ENCODE measurements at regions not wholly inside any gene's neighbourhood (a gene's known extent, or its start where the extent isn't known, plus 50 kb on each side); places are given as distances from the start of the nearest gene placed in this dataset.
A peak's percentile ranks its signal among the peaks of the same experiment; 100 is the strongest.

GRCh38 chr2:53450923-53451322 lies 316.7 kb upstream of the CHAC2 start:
- peak in 2 of 4 donors; percentile 51 to 52 for ATAC-seq
- H3K4me3 ChIP-seq, result no peak overlapping the region
- TF ChIP-seq, protein P1, sequence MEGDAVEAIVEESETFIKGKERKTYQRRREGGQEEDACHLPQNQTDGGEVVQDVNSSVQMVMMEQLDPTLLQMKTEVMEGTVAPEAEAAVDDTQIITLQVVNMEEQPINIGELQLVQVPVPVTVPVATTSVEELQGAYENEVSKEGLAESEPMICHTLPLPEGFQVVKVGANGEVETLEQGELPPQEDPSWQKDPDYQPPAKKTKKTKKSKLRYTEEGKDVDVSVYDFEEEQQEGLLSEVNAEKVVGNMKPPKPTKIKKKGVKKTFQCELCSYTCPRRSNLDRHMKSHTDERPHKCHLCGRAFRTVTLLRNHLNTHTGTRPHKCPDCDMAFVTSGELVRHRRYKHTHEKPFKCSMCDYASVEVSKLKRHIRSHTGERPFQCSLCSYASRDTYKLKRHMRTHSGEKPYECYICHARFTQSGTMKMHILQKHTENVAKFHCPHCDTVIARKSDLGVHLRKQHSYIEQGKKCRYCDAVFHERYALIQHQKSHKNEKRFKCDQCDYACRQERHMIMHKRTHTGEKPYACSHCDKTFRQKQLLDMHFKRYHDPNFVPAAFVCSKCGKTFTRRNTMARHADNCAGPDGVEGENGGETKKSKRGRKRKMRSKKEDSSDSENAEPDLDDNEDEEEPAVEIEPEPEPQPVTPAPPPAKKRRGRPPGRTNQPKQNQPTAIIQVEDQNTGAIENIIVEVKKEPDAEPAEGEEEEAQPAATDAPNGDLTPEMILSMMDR (IDR thresholded peaks at IDR 0.05), result no peak
- no peak for TF ChIP-seq POLR2A (IDR thresholded peaks at IDR 0.05)

GRCh38 chr2:53448591-53448990 lies 319.0 kb upstream of the CHAC2 start:
- Histone ChIP-seq H3K4me3 (no peak overlapping the region), H3K27me3 (no peaks in the 10 kb centered on the region), H3K36me3 (no peaks in the 10 kb centered on the region), H3K4me1 (peaks cover 0 to 4% (median 0%) of the 10 kb centered on the region in 4 donors), H3K27ac (no peak overlapping the region), H3K9me3 (no peaks in the 10 kb centered on the region)
- intact Hi-C loops (cut with DNase I), result no loop called here
- 32% methylated on average over 1 of the region's 1 CpG for WGBS (ENCODE audit: insufficient coverage, low coverage, low lambda C conversion rate, missing lambda C conversion rate)
- ATAC-seq (no peak), DNase-seq (no peak)
- TF ChIP-seq POLR2A (IDR thresholded peaks at IDR 0.05), result no peak
- TF ChIP-seq, protein P1 (IDR thresholded peaks at IDR 0.05), result no peak

More at GRCh38 chr2:53450923-53451322, 316.7 kb upstream of the CHAC2 start:
- H3K27me3 ChIP-seq, result no peaks in the 10 kb centered on the region
- no peak overlapping the region for H3K27ac ChIP-seq
- 43% methylated on average over 1 of the region's 4 CpGs for WGBS (ENCODE audit: insufficient coverage, low coverage, low lambda C conversion rate, missing lambda C conversion rate)
- intact Hi-C loops (cut with DNase I), result no loop called here
- H3K36me3 ChIP-seq, result no peaks in the 10 kb centered on the region
- H3K9me3 ChIP-seq, result no peaks in the 10 kb centered on the region
- peaks cover 0 to 4% (median 0%) of the 10 kb centered on the region in 4 donors for H3K4me1 ChIP-seq
- no peak for DNase-seq

DNA sequence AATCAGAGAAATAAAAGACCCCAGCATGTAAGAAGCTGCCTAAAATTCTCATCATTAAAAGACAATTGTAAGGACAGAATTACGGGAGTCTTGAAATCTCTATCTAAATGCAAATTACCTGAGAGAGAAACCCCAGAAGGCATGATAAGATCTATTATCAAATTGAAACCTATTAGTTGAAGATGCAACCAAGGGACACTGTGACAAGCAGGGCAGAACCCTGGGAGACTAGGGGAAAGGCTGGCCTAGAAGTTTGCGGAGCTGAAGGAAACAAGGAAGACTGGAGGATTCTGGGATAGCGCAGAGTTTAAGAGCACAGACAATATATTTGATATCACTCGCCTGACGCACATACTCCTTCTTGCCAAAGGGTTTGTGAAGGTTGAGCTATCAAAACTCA lies 319.5 kb upstream of the CHAC2 start:
- H3K9me3 ChIP-seq, result no peaks in the 10 kb centered on the region
- TF ChIP-seq, protein P1 (IDR thresholded peaks at IDR 0.05), result no peak
- TF ChIP-seq POLR2A (IDR thresholded peaks at IDR 0.05), result no peak
- DNase-seq (no peak), ATAC-seq (no peak)
- 73% methylated on average over 5 of the region's 5 CpGs for WGBS (ENCODE audit: insufficient coverage, low coverage, low lambda C conversion rate, missing lambda C conversion rate)
- no peaks in the 10 kb centered on the region for H3K27me3 ChIP-seq
- intact Hi-C loops (cut with DNase I), result no loop called here
- H3K27ac ChIP-seq, result no peak overlapping the region
- H3K4me1 ChIP-seq, result peaks cover 0 to 2% (median 0%) of the 10 kb centered on the region in 4 donors
- H3K36me3 ChIP-seq, result no peaks in the 10 kb centered on the region
- H3K4me3 ChIP-seq, result no peak overlapping the region

DNA sequence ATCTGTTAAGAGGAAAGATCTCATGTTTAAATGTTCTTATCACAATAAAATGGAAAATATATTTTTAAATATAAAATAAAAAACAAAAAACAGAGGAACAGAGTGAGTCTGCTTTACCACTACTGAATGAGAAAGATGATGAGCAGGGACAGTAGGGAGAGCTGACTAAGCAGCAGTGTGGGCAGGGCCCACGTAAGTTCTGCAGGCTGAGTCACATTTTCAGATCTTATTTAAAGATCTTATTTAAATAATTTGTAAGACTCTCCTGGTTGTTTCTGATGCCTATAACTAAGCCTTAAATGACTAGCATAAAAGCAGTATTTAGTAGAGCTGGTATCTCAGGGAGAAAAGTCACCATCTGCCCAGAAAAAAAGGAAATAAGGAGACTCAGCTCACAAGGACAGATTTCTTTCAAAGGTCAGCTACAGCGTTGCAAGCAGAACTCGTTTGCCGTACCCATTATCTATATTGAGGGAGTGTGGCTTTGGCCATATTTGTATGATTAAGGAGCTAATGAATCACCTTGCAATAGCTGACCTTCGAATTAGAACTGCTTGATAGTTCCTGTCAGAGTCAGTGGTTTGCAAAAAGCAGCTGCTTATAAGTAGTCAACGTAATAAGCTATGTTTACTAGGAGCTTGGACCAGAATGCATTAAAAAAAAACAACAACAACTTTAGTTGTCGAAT lies 322.1 kb upstream of the CHAC2 start:
- no peaks in the 10 kb centered on the region for H3K36me3 ChIP-seq
- intact Hi-C loops (cut with DNase I), result no loop called here

More for the DNA sequence above, 322.1 kb upstream of the CHAC2 start:
- Histone ChIP-seq H3K9me3 (no peaks in the 10 kb centered on the region), H3K27ac (no peak overlapping the region), H3K4me1 (no peaks in the 10 kb centered on the region), H3K27me3 (no peaks in the 10 kb centered on the region), H3K4me3 (no peak overlapping the region)
- ATAC-seq, result no peak
- DNase-seq, result no peak
- 49% methylated on average over 7 of the region's 7 CpGs for WGBS (ENCODE audit: insufficient coverage, low coverage, low lambda C conversion rate, missing lambda C conversion rate)
- TF ChIP-seq, protein P1 (IDR thresholded peaks at IDR 0.05), result no peak
- TF ChIP-seq POLR2A (IDR thresholded peaks at IDR 0.05), result no peak

Data from right lobe of liver (tissue), 6 donors.